Tibial nerve (tissue), 4 donors: ENCODE measurements at regions not wholly inside any gene's neighbourhood (a gene's known extent, or its start where the extent isn't known, plus 50 kb on each side); places are given as distances from the start of the nearest gene placed in this dataset.

ENCODE experiments used
- EP300 ChIP-seq, 2 donors: sonication (generic); formaldehyde crosslinking; IDR thresholded peaks; one replicate each; pipeline ENCODE4 v1.6.1; 2017; ENCODE audit warnings: antibody characterized with exemption in 2 of 2, mild to moderate bottlenecking in 1 of 2
- TF ChIP-seq, protein P1 (sequence below), 5 experiments: fragments of 200-600 bp in 3 of 5; fragments of 450-650 bp in 2 of 5; sonication (generic) in 3 of 5; IDR thresholded peaks; one replicate each; pipeline ENCODE4 v1.5.1; 2016 to 2019; ENCODE audit warnings: antibody characterized with exemption in 5 of 5, mild to moderate bottlenecking in 3 of 5, moderate library complexity in 2 of 5

DNA sequence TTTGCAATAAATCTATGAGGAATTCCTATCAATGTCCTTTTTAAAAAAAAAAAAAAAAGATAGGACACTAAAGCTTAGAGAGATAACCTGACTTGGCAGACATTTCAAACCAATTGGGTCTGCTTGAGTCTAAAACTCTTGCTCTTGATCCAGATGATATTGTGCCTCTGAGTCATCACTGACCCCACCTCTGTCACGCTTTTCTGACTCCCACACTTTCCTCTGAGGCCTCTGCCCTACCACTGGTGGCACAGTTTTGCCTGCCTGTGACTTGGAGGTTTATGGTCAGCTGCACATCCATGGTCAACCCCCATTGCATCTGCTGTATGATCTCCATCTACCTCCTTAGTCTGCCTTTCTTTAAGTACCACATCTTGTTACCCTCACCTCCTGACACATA is 328.7 kb downstream of the SPRY2 start:
- TF ChIP-seq, protein P1, sequence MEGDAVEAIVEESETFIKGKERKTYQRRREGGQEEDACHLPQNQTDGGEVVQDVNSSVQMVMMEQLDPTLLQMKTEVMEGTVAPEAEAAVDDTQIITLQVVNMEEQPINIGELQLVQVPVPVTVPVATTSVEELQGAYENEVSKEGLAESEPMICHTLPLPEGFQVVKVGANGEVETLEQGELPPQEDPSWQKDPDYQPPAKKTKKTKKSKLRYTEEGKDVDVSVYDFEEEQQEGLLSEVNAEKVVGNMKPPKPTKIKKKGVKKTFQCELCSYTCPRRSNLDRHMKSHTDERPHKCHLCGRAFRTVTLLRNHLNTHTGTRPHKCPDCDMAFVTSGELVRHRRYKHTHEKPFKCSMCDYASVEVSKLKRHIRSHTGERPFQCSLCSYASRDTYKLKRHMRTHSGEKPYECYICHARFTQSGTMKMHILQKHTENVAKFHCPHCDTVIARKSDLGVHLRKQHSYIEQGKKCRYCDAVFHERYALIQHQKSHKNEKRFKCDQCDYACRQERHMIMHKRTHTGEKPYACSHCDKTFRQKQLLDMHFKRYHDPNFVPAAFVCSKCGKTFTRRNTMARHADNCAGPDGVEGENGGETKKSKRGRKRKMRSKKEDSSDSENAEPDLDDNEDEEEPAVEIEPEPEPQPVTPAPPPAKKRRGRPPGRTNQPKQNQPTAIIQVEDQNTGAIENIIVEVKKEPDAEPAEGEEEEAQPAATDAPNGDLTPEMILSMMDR (IDR thresholded peaks at IDR 0.05), result no peak
- TF ChIP-seq EP300 (IDR thresholded peaks at IDR 0.05), result no peak
